ENCODE measurements at regions not wholly inside any gene's neighbourhood (a gene's known extent, or its start where the extent isn't known, plus 50 kb on each side); places are given as distances from the start of the nearest gene placed in this dataset.
"Not testable (repeated sequence)": the region's sequence is repeated elsewhere in the genome, so short reads cannot be mapped to it uniquely, and the experiment has no call there.

GRCh38 chrX:31014474-31014873, 57.4 kb downstream of the FTHL17 start:
- H3K4me3 ChIP-seq; H3K36me3 ChIP-seq; H3K27me3 ChIP-seq; H3K4me1 ChIP-seq; H3K9me3 ChIP-seq; intact Hi-C loops (cut with DNase I); DNase-seq (ENCODE audit: extremely low spot score); H3K27ac ChIP-seq (replicated peaks in 1 of 4): not testable (repeated sequence)
- WGBS: 71% methylated on average over 11 of the region's 11 CpGs

- no peaks in the 10 kb centered on the region for H3K27me3 ChIP-seq
- no peaks in the 10 kb centered on the region for H3K36me3 ChIP-seq
- DNase-seq (ENCODE audit: extremely low spot score): no peak
- H3K4me3 ChIP-seq: no peak overlapping the region
- intact Hi-C loops (cut with DNase I): no loop called here
- H3K4me1 ChIP-seq: no peaks in the 10 kb centered on the region
- TF ChIP-seq CTCF (IDR thresholded peaks at IDR 0.05) (no peak), POLR2AphosphoS5 (IDR thresholded peaks at IDR 0.05) (no peak), EP300 (IDR thresholded peaks at IDR 0.05) (no peak), POLR2A (IDR thresholded peaks at IDR 0.05; ENCODE audit: low read depth) (no peak)
- H3K27ac ChIP-seq (replicated peaks in 1 of 4): no peak overlapping the region
- H3K9me3 ChIP-seq: no peaks in the 10 kb centered on the region
- WGBS: 82% methylated on average over 6 of the region's 6 CpGs
Measured at GRCh38 chrX:31012509-31013025, 59.3 kb downstream of the FTHL17 start.

GRCh38 chrX:31007321-31007720, 64.5 kb downstream of the FTHL17 start:
- Histone ChIP-seq H3K36me3 (no peaks in the 10 kb centered on the region), H3K4me1 (no peaks in the 10 kb centered on the region), H3K27me3 (no peaks in the 10 kb centered on the region), H3K4me3 (no peak overlapping the region), H3K27ac (replicated peaks in 1 of 4) (no peak overlapping the region), H3K9me3 (no peaks in the 10 kb centered on the region)
- DNase-seq (ENCODE audit: extremely low spot score): no peak
- TF ChIP-seq CTCF (IDR thresholded peaks at IDR 0.05): no peak
- TF ChIP-seq EP300 (IDR thresholded peaks at IDR 0.05): no peak
- TF ChIP-seq POLR2A (IDR thresholded peaks at IDR 0.05; ENCODE audit: low read depth): no peak
- TF ChIP-seq POLR2AphosphoS5 (IDR thresholded peaks at IDR 0.05): no peak
- WGBS: 41% methylated on average over 4 of the region's 4 CpGs
- intact Hi-C loops (cut with DNase I): no loop called here

GRCh38 chrX:31006027-31006426, 65.8 kb downstream of the FTHL17 start:
- H3K27ac ChIP-seq (replicated peaks in 1 of 4): no peak overlapping the region
- WGBS: 80% methylated on average over 2 of the region's 2 CpGs
- no peak for DNase-seq (ENCODE audit: extremely low spot score)
- no peaks in the 10 kb centered on the region for H3K9me3 ChIP-seq
- no peaks in the 10 kb centered on the region for H3K27me3 ChIP-seq
- no peaks in the 10 kb centered on the region for H3K36me3 ChIP-seq
- intact Hi-C loops (cut with DNase I): no loop called here
- no peaks in the 10 kb centered on the region for H3K4me1 ChIP-seq
- H3K4me3 ChIP-seq: no peak overlapping the region
- no peak for TF ChIP-seq EP300 (IDR thresholded peaks at IDR 0.05)
- no peak for TF ChIP-seq POLR2AphosphoS5 (IDR thresholded peaks at IDR 0.05)
- no peak for TF ChIP-seq POLR2A (IDR thresholded peaks at IDR 0.05; ENCODE audit: low read depth)
- no peak for TF ChIP-seq CTCF (IDR thresholded peaks at IDR 0.05)

GRCh38 chrX:30997411-30997810, 74.4 kb downstream of the FTHL17 start:
- H3K36me3 ChIP-seq: no peaks in the 10 kb centered on the region
- H3K27me3 ChIP-seq: no peaks in the 10 kb centered on the region
- H3K4me1 ChIP-seq: no peaks in the 10 kb centered on the region
- no peak for DNase-seq (ENCODE audit: extremely low spot score)
- WGBS: 37% methylated on average over 6 of the region's 6 CpGs
- TF ChIP-seq CTCF (IDR thresholded peaks at IDR 0.05) (no peak), EP300 (IDR thresholded peaks at IDR 0.05) (no peak), POLR2A (IDR thresholded peaks at IDR 0.05; ENCODE audit: low read depth) (no peak), POLR2AphosphoS5 (IDR thresholded peaks at IDR 0.05) (no peak)
- intact Hi-C loops (cut with DNase I): no loop called here
- no peaks in the 10 kb centered on the region for H3K9me3 ChIP-seq
- H3K4me3 ChIP-seq: no peak overlapping the region
- H3K27ac ChIP-seq (replicated peaks in 1 of 4): no peak overlapping the region

Measured in esophagus muscularis mucosa (tissue), 4 donors.